Neuronal stem cell (in vitro differentiated cells): ENCODE measurements at regions not wholly inside any gene's neighbourhood (a gene's known extent, or its start where the extent isn't known, plus 50 kb on each side); places are given as distances from the start of the nearest gene placed in this dataset.
"Not testable (repeated sequence)": the region's sequence is repeated elsewhere in the genome, so short reads cannot be mapped to it uniquely, and the experiment has no call there.

Source experiments
- DNase-seq: peaks from one replicate; pipeline ENCODE4 v3.0.0-alpha.2; 2013; ENCODE audit warnings: low spot score
- H2AFZ ChIP-seq: one replicate; pipeline ENCODE4 v1.6.1; 2013; ENCODE audit warnings: mild to moderate bottlenecking, low read length, inconsistent platforms
- H2AK5ac ChIP-seq: 2 replicates; pipeline ENCODE4 v1.6.1; 2013; ENCODE audit warnings: low read depth, mild to moderate bottlenecking, inconsistent platforms, low read length, moderate library complexity, mixed read lengths
- H2BK120ac ChIP-seq: 2 replicates; pipeline ENCODE4 v1.6.1; 2013; ENCODE audit warnings: low read depth, mild to moderate bottlenecking, inconsistent platforms, low read length, moderate library complexity, mixed read lengths
- H2BK12ac ChIP-seq: one replicate; pipeline ENCODE4 v1.6.1; 2013; ENCODE audit warnings: low read length, inconsistent platforms
- H2BK15ac ChIP-seq: 2 replicates; pipeline ENCODE4 v1.6.1; 2013; ENCODE audit warnings: mild to moderate bottlenecking, low read length, inconsistent platforms, mixed read lengths
- H2BK5ac ChIP-seq: one replicate; pipeline ENCODE4 v1.6.1; 2013; ENCODE audit warnings: inconsistent platforms, mild to moderate bottlenecking, low read length, moderate library complexity
- H3K14ac ChIP-seq: one replicate; pipeline ENCODE4 v1.6.1; 2013; ENCODE audit warnings: low read length, inconsistent platforms
- H3K18ac ChIP-seq: 2 replicates; pipeline ENCODE4 v1.6.1; 2013; ENCODE audit warnings: low read length, inconsistent platforms
- H3K23ac ChIP-seq: 2 replicates; pipeline ENCODE4 v1.6.1; 2013; ENCODE audit warnings: low read depth, mild to moderate bottlenecking, mixed read lengths, low read length, inconsistent platforms; ENCODE audit not compliant: poor library complexity
- H3K27ac ChIP-seq: replicated peaks from 3 replicates; pipeline ENCODE4 v1.5.1; 2013; ENCODE audit warnings: low read length, inconsistent platforms
- H3K27me3 ChIP-seq, 3 experiments: 2 replicates each; pipeline ENCODE4 v1.6.1; 2013; ENCODE audit warnings: low read length in 3 of 3, mild to moderate bottlenecking in 2 of 3, inconsistent platforms in 1 of 3, low read depth in 1 of 3, mixed read lengths in 1 of 3, moderate library complexity in 1 of 3; ENCODE audit not compliant: control insufficient read depth in 3 of 3, insufficient read depth in 3 of 3
- H3K36me3 ChIP-seq, 2 donors: replicated peaks in 1 of 2; 2 replicates each; pipeline ENCODE4 v1.6.1; 2013; ENCODE audit warnings: low read length in 2 of 2; ENCODE audit not compliant: control insufficient read depth in 2 of 2, insufficient read depth in 2 of 2
- H3K4ac ChIP-seq: 2 replicates; pipeline ENCODE4 v1.6.1; 2013; ENCODE audit warnings: inconsistent platforms, mild to moderate bottlenecking, low read length, moderate library complexity
- H3K4me1 ChIP-seq, 2 donors: 1 replicate in 1 of 2; 2 replicates in 1 of 2; pipeline ENCODE4 v1.6.1; 2013; ENCODE audit warnings: low read length in 2 of 2, low read depth in 1 of 2; ENCODE audit not compliant: control insufficient read depth in 2 of 2, insufficient read depth in 1 of 2
- H3K4me2 ChIP-seq: one replicate; pipeline ENCODE4 v1.6.1; 2013; ENCODE audit warnings: mild to moderate bottlenecking, low read length, inconsistent platforms; ENCODE audit not compliant: insufficient read depth, poor library complexity, severe bottlenecking
- H3K4me3 ChIP-seq, 2 donors: 2 replicates each; pipeline ENCODE4 v1.5.1; 2013; ENCODE audit warnings: low read length in 2 of 2, mild to moderate bottlenecking in 2 of 2, inconsistent platforms in 1 of 2, moderate library complexity in 1 of 2
- H3K79me1 ChIP-seq: one replicate; pipeline ENCODE4 v1.6.1; 2013; ENCODE audit warnings: low read depth, mild to moderate bottlenecking, inconsistent platforms, low read length, moderate library complexity
- H3K9ac ChIP-seq: one replicate; pipeline ENCODE4 v1.6.1; 2013; ENCODE audit warnings: mild to moderate bottlenecking, low read depth, low read length, inconsistent platforms; ENCODE audit not compliant: poor library complexity
- H3K9me3 ChIP-seq, 2 donors: replicated peaks in 1 of 2; 2 replicates each; pipeline versions ENCODE3 to v1.6.1; 2013; ENCODE audit warnings: low read length in 2 of 2, mild to moderate bottlenecking in 2 of 2, inconsistent platforms in 1 of 2, low read depth in 1 of 2, mixed read lengths in 1 of 2, moderate library complexity in 1 of 2; ENCODE audit not compliant: control insufficient read depth in 2 of 2, insufficient read depth in 1 of 2
- H4K8ac ChIP-seq: one replicate; pipeline ENCODE4 v1.6.1; 2013; ENCODE audit warnings: low read depth, mild to moderate bottlenecking, inconsistent platforms, low read length, moderate library complexity
- H4K91ac ChIP-seq: one replicate; pipeline ENCODE4 v1.6.1; 2013; ENCODE audit warnings: low read length, low read depth, mild to moderate bottlenecking, inconsistent platforms; ENCODE audit not compliant: poor library complexity
- WGBS, 2 donors: extraction: QIAGEN DNeasy Blood & Tissue Kit; methylation state at CpG; one replicate each; pipeline ENCODE4 v1.1.7; 2013; ENCODE audit warnings: missing lambda C conversion rate in 2 of 2, mixed read lengths in 1 of 2; ENCODE audit not compliant: insufficient read length in 2 of 2, insufficient replicate concordance in 1 of 2; ENCODE audit errors: extremely low coverage in 2 of 2; 5-methylcytosine and 5-hydroxymethylcytosine counted together

DNA sequence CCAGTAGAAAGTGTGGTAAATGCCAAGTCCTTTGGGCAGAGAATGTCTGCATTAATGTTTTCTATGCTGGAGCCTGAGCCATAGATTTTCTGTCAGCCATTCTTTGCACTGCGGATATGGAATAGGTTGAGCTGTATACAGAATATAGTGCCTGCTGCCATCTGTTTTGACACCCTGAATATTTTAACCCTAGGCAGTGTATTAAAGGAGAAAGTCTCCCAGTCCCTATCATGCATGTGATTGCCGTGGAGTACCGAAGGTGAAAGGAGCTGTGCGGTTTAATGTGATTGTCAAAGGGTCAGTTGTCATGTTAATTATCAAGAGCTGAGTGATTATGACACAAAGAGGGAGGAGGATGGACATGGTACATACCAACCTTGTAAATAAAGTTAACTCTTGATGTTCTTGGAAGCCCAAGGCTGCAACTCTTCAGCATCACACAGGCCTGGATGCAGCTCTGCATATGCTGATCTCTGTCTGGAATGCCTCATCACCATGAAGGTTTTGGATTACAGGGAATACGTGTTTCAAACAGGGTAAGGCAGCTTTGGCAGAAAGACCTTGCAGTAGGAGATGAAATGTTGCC, 247.1 kb upstream of the ELAVL2 start:
- Histone ChIP-seq H4K8ac (no peak overlapping the region), H3K4me3 (no peak overlapping the region), H3K9me3 (no peaks in the 10 kb centered on the region), H3K27ac (no peak overlapping the region), H3K9ac (no peak overlapping the region), H3K14ac (no peak overlapping the region), H3K27me3 (no peaks in the 10 kb centered on the region), H2BK5ac (no peak overlapping the region), H3K23ac (no peak overlapping the region), H3K4me2 (no peak overlapping the region), H3K36me3 (no peaks in the 10 kb centered on the region), H3K4me1 (peaks cover 3% of the 10 kb centered on the region in 2 donors), H2AK5ac (no peak overlapping the region), H3K18ac (no peak overlapping the region), H2AFZ (no peak overlapping the region), H3K4ac (no peak overlapping the region), H2BK120ac (no peak overlapping the region), H2BK12ac (no peak overlapping the region), H2BK15ac (no peak overlapping the region), H3K79me1 (no peaks in the 10 kb centered on the region), H4K91ac (no peak overlapping the region)
- WGBS, 2 donors: no CpG with 5 or more reads among the region's 5 CpGs
- no peak for DNase-seq

DNA sequence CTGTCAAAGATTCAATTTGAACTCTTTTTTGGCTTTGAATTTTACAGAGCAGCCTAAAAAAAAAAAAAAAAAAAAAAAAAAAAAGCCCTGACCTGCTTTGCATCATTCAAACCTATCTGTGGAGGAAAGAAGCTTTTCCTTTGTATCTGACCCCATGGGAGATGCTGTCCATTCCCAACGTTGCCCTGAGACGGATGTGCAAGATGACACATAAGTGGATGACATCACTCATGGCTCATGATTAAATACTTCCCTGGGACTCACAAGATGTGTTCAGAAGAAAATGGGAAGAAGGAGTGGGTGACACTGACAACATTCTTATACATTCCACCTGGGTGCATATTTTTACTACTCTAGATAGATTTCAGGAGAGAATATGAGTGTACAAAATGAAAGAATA, 245.7 kb upstream of the ELAVL2 start:
- Histone ChIP-seq H3K14ac (no peak overlapping the region), H4K8ac (no peak overlapping the region), H3K9ac (no peak overlapping the region), H3K18ac (no peak overlapping the region), H3K79me1 (no peaks in the 10 kb centered on the region), H3K9me3 (peaks cover 0 to 1% of the 10 kb centered on the region in 2 donors), H2AFZ (no peak overlapping the region), H2BK120ac (no peak overlapping the region), H3K4me1 (peaks cover 3% of the 10 kb centered on the region in 2 donors), H3K27me3 (no peaks in the 10 kb centered on the region), H2AK5ac (no peak overlapping the region), H3K4me3 (no peak overlapping the region), H3K4ac (no peak overlapping the region), H3K23ac (no peak overlapping the region), H2BK15ac (no peak overlapping the region), H2BK5ac (no peak overlapping the region), H3K36me3 (no peaks in the 10 kb centered on the region), H4K91ac (no peak overlapping the region), H3K27ac (no peak overlapping the region), H3K4me2 (no peak overlapping the region), H2BK12ac (no peak overlapping the region)
- no CpG with 5 or more reads among the region's 2 CpGs for WGBS, 2 donors
- DNase-seq: no peak

DNA sequence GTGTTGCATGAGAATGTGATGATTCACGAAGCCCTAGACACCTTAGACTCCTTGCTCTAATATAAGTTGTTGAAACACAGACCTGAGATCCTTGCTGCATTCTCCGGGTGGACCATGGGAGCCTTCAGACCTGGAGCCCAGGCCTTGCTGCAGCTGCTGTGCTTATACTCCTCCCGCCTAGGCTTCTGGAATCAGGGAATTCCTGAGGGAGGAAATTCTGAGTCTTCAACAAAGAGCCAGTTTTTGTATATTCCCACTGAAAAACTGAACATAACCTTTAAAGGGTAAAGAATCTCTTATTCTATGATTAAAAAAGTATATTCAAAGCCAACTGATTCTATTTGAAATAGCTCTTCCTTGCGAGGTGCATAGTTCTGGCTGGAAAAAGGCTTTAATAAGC, 245.1 kb upstream of the ELAVL2 start:
- H4K91ac ChIP-seq: no peak overlapping the region
- H3K23ac ChIP-seq: no peak overlapping the region
- no CpG with 5 or more reads among the region's 4 CpGs for WGBS, 2 donors
- H2AK5ac ChIP-seq: no peak overlapping the region
- H4K8ac ChIP-seq: no peak overlapping the region
- no peak overlapping the region for H2BK120ac ChIP-seq
- H3K36me3 ChIP-seq: no peaks in the 10 kb centered on the region
- H3K4ac ChIP-seq: no peak overlapping the region
- H3K27ac ChIP-seq: no peak overlapping the region
- no peak overlapping the region for H3K18ac ChIP-seq
- no peak overlapping the region for H2BK5ac ChIP-seq
- no peaks in the 10 kb centered on the region for H3K79me1 ChIP-seq
- H2BK12ac ChIP-seq: no peak overlapping the region
- H2AFZ ChIP-seq: no peak overlapping the region
- no peak overlapping the region for H3K4me3 ChIP-seq
- no peaks in the 10 kb centered on the region for H3K27me3 ChIP-seq
- no peak overlapping the region for H3K9ac ChIP-seq
- no peak overlapping the region for H3K14ac ChIP-seq
- no peak for DNase-seq
- H2BK15ac ChIP-seq: no peak overlapping the region
- H3K4me1 ChIP-seq: peaks cover 3% of the 10 kb centered on the region in 2 donors
- peaks cover 0 to 1% of the 10 kb centered on the region in 2 donors for H3K9me3 ChIP-seq
- no peak overlapping the region for H3K4me2 ChIP-seq

DNA sequence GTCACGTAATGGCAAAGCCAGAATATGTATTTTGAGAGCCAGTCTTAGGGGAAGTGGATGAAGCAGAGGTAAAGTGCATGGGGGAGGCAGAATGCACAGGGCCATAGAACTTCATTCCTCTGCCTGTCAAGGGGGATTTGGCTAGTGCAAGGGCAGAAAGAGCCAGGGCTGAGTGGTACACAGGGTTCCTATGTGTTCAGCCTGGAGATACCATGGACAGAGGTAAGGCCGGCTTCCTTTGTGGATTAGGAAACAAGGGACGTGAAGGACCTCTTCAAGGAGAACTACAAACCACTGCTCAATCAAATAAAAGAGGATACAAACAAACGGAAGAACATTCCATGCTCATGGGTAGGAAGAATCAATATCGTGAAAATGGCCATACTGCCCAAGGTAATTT, 241.1 kb upstream of the ELAVL2 start:
- H3K4ac ChIP-seq, H3K9me3 ChIP-seq, H4K8ac ChIP-seq, H3K23ac ChIP-seq, H2AK5ac ChIP-seq, H2BK120ac ChIP-seq, H3K4me2 ChIP-seq, H3K79me1 ChIP-seq, H3K4me3 ChIP-seq, H3K14ac ChIP-seq, H3K9ac ChIP-seq, H2AFZ ChIP-seq, H2BK12ac ChIP-seq, H3K27me3 ChIP-seq, H3K18ac ChIP-seq, DNase-seq, H3K36me3 ChIP-seq, H2BK15ac ChIP-seq, H3K27ac ChIP-seq, H4K91ac ChIP-seq, H2BK5ac ChIP-seq, H3K4me1 ChIP-seq: not testable (repeated sequence)
- WGBS, 2 donors: no CpG with 5 or more reads among the region's 5 CpGs
